NCI-H2227 (cell line): ENCODE measurements at regions not wholly inside any gene's neighbourhood (a gene's known extent, or its start where the extent isn't known, plus 50 kb on each side); places are given as distances from the start of the nearest gene placed in this dataset.
"Not testable (repeated sequence)": the region's sequence is repeated elsewhere in the genome, so short reads cannot be mapped to it uniquely, and the experiment has no call there.

ENCODE experiments used
- DNase-seq: peaks from one replicate; lab custom pipeline; 2025; ENCODE audit not compliant: unreplicated experiment; lab: John Stamatoyannopoulos, UW

DNA sequence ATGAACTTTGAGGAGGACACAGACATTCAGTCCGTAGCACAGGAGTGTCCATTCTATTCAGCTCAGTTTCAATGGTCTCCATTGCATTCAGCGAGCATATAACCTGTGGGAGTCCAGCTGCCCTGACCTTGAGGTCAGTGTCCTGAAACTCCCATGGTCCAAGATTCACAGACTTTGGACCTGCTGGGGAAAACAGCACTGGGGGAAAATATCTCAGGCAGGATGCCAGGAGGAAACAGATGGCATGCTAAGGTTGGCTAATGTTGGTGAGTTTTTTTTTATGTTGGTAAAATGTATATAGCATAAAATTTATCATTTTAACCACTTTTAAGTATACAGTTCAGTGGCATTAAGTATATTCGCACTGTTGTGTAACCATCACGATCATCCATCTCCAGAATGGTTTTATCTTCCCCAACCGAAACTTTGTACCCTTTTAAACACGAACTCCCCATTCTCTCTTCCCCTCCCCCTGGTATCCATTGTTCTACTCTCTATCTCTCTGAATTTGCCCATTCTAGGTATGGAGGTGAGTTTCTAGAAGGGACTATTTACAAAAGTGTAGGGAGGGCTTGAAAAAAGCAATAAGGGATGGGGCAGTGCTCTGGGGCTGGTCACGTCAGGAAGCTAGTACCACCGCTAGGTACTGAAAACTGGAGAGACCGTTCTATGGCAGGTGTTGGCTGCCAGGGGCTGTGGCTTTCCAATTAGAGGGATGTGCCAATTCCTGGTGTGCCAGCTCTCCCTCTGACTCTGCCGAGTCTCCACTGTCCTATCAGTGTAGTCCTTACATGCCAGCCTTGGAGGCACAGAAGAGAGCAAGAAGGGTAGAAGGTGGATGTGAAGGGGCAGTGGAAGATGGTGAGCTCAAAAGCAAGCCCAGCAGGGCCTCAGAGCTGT, 85.3 kb downstream of the FOXD2 start:
- DNase-seq, result no peak

DNA sequence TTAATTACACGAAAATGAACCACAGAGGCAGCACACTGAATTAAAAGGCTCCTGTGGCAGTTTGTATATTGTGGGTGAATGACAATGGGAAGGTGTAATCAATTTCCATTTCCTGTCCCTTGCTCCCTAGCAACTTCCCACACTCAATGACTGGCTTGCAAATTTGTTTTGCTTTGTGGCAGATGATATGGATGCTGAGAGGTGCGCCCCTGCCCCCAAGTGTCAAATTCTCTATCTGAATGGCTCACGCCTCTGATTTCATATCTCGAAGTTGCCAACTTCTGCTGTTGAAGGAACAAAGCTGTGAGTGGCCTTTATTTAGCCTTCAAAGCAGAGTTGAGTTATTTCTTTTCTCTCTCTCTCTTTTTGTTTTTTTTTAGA, 86.0 kb downstream of the FOXD2 start:
- DNase-seq, result no peak

DNA sequence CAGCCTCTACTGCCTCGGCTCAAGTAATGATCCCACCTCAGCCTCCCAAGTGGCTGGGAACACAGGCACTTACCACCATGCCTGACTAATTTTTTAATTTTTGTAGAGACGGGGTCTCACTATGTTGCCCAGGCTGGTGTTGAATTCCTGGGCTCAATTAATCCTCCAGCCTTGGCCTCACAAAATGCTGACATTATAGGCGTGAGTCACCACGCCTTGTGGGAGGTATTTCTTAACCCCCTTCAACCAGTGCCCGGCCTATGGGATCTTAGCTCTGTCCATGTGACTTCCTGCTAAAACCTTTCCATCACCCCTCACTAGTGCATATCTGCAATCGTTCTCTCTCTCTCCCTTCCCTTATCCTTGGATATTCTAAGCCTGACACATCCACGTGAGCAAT, 86.4 kb downstream of the FOXD2 start:
- DNase-seq, result no peak

DNA sequence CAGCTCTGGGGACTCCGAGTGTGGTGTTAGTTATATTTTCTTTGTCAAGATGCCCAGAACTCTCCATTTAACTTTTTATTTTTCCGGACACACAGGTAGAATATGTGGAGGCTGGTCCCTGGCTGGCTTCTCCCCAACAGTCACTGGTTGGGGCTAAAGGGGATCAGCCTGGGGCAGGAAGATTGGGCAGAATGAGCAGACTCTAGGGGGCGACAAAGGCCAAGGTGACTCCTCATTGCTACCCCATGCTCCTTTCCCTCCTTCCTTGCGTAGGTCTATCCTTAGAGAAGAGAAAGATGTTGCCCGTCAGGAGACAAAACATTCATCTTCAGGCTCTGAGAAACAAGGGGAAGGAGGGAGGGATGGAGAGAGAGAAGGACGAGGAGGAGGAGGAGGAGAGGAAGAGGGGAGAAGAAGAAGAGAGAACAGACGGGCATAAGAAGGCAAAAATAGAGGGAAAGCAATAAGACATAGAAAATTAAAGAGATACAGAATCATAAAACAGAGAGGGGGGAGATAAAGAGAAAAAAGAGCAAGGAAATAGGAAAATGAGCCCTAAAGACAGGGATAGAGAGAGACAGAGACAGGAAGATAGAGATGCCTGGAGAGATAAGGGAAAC, 89.9 kb downstream of the FOXD2 start:
- DNase-seq, result no peak

DNA sequence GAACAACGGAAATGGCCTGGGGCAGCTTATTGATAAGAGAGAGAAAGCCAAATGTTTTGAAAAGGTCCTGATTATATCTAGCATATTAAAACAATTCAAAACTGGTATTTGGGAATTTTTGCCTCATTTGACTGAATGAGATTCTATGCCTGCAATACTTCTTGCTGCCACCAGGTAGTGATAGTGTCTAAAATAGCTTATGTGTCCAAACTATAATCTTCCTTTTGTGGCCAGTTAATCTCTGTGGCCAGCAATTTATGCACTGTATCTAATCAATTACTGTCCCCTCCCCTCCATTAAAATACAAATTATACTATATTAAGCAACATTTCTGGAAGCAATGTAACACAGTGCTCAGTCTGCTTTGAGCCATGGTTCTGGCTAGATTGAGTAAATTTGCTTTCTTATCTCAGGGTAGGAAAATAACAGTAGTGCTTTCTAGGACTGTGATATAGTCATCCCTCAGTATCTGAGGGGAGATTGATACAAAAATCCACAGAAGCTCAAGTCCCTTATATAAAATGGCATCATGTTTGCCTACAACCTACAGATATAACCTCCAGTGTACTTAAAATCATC, 91.8 kb downstream of the FOXD2 start:
- DNase-seq, result peak; percentile 16

DNA sequence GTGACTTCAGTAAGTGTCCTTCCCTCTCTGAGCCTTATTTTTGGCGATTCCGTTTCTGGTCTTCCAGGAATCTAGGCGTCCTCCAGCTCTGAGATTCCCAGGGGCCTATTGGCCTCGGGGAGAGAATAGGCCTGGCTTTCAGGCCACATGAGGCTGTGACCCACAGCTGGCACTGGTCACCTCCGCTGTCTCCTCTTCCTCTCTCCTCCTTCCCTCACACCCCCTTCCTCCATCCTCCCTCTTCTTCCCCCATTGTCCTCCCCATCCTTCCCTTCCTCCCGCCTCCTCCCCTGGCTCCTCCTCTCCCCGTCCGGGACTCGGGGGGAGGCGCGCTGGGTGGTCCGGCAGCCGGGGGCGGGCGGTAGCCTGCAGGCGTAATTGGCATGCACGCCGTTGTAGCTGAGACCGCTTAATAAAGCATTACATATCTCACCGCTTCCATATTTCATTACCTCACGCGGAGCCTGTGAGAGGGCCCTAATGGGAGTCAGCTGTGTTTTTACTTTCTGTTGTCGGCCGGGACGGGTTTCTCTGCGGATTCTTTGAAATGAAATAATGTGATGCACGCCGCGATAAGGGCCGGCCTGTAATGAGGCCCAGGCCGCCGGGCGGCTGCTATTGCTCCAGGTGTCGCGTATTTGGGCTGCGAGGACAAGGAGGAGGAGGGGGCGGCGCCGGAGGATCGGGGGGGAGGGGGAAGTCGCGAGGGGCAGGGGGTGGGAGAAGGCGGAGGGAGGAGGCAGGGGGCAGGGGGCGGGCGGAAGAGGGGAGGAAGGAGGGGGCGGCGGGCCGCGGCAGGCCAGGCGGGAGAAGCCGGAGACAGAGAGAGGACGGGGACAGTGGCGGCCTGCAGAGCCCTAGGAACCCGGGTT, 95.3 kb downstream of the FOXD2 start:
- peak; percentile 94 for DNase-seq

DNA sequence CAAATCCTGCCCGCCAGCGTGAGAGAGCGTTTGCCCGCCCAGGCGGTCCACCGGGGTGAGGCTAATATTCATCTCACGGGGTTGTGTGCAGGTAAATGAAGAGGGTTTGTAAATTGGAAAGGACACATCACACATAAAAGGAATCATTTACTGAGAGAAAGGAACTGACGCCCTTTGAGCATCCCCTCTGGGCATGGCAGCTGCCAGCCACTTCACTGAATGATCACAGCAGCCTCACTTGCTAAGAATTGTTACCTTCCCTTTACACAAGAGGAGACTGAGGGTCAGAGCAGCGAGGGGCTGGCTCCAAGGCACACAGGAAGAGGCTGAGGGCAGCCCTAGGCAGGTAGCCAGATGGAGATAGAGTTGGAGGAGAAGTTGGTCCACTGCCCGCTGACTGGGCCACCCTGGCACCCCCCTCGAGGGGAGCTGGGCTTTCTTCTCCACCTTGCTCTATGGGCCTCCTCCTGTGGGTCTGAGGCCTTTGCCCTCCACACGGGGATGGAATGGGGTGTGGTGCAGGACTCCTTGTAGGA, 96.0 kb downstream of the FOXD2 start:
- DNase-seq, result peak; percentile 49

DNA sequence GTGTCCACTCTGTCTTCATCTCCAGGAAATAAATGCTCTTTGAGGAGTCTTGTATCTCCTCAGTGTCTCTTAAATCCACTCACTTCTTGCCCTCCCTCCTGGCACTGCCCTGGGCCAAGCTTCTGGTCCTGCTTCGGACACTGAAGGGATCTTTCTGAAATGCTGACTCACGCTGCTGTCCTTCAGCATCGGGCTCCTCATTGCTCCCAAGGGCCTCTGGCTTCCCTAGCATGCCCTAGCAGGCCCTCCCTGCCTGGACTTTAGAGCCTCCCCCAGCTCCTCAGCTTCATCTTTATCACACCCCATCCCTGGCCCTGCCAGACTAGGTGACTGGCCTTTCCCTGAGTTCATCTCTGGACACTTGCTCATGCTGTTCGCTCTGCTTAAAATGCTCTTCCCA, 96.6 kb downstream of the FOXD2 start:
- DNase-seq, result no peak

DNA sequence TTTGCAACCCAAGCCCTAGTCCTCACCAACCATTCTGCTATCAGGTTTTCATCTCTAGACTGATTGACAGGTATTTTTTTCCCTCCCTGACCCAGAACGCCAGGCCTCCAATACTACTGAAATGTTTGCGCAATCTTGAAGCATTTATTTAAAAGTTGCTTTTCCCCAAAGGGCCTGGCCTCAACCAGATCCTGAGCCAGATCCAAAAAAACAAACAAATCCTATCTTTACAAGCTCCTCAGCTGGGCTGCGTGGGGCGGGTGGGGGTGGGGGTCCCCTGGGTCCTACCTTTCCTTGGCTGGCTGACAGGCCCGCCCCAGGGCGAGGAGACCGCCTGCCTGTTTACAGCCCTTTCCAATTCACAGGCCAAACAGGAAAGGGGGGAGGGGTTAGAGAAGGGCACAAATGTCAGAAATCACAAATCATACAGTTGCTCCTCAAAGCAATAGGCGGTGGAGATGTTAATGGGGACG, 98.8 kb downstream of the FOXD2 start:
- DNase-seq, result no peak

DNA sequence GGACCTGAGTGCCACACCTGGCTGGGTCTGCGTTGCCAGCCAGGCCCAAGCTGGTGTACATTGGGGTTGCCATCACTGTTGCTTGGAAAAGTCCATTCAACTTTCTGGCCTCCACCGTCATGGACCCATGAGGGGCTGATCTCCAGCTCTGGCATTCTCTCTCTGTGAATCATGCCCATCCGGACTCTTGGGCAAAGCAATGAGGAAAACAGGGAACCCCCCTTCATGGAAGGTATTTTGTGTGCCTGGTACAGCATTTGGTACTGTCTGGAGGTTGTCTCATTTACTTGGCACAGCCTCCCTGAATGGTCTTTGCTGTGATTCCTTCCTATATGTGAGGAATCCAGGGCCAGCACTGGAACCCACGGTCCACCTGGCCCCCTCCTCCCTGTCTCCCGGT, 99.4 kb downstream of the FOXD2 start:
- no peak for DNase-seq

DNA sequence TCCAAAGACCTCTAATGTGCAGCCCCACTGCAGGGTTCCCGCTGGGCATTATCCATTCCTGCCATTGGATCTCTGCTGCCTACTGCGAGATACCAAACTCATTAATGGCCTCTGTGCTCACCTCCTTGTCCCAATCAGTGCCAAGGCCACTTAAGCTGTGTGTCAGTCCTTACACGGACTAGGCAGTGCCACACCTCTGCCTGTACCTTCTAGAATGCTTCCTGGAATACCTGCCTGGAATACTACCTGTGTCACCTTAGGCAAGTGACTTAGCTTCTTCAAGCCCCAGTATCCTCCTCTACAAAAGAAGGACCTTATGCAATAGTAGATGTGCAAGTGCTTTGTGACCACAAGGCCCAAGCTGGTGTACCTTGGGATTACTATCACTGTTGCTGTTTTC, 100.1 kb downstream of the FOXD2 start:
- no peak for DNase-seq

DNA sequence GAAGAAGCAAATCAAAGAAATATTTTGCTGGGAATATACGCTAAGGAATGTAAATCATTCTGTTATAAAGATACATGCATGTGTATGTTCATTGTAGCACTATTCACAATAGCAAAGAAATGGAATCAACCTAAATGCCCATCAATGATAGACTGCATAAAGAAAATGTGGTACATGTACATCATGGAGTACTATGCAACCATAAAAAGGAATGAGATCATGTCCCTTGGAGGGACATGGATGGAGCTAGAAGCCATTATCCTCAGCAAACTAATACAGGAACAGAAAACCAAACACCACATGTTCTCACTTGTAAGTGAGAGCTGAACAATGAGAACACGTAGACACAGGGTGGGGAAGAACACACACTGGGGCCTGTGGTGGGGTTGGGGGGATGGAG, 100.7 kb downstream of the FOXD2 start:
- DNase-seq, result not testable (repeated sequence)

DNA sequence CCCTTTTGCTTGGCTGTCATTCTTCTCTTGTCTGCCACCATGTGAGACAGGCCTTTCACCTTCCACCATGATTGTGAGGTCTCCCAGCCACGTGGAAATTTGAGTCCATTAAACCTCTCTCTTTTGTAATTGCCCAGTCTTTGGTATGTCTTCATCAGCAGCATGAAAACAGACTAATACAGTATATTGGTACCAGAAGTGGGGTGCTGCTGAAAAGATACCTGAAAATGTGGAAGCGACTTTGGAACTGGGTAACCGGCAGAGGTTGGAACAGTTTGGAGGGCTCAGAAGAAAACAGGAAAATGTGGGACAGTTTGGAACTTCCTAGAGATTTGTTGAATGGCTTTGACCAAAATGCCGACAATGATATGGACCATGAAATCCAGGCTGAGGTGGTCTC, 103.9 kb downstream of the FOXD2 start:
- not testable (repeated sequence) for DNase-seq

DNA sequence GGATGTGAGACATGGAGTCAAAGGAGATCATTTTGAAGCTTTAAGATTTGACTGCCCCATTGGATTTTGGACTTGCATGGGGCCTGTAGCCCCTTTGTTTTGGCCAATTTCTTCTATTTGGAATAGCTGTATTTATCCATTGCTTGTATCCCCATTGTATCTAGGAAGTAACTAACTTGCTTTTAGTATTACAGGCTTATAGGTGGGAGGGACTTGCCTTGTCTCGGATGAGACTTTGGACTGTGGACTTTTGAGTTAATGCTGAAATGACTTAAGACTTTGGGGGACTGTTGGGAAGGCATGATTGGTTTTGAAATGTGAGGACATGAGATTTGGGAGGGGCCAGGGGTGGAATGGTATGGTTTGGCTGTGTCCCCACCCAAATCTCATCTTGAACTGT, 105.2 kb downstream of the FOXD2 start:
- not testable (repeated sequence) for DNase-seq

DNA sequence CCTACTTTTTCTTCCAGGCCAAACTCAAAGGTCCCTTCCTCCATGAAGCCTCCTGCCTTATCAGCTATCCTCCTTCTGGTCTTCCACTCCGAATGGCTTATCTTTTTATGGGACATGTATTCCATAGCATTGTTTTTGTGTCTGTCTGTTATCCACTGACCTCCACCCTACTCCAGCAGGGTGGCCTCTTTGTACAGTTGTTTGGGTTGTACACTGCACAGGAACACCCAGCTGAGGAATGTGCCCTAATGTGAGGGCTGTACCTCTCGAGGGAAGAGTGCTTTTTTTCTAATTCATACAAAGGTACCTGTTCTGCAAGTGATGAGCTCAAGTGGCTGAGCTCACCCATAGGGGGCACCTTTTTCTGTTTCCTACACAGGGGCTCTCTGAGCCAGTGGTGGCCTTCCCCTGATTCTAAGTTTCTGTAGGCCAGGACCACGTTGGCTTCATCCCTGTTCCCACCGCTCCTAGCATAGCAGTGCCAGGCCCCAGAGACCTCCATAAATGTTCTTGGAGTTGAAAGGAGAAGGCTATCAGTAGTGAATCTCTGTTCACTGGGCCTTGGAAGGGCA, 108.2 kb downstream of the FOXD2 start:
- DNase-seq, result no peak

DNA sequence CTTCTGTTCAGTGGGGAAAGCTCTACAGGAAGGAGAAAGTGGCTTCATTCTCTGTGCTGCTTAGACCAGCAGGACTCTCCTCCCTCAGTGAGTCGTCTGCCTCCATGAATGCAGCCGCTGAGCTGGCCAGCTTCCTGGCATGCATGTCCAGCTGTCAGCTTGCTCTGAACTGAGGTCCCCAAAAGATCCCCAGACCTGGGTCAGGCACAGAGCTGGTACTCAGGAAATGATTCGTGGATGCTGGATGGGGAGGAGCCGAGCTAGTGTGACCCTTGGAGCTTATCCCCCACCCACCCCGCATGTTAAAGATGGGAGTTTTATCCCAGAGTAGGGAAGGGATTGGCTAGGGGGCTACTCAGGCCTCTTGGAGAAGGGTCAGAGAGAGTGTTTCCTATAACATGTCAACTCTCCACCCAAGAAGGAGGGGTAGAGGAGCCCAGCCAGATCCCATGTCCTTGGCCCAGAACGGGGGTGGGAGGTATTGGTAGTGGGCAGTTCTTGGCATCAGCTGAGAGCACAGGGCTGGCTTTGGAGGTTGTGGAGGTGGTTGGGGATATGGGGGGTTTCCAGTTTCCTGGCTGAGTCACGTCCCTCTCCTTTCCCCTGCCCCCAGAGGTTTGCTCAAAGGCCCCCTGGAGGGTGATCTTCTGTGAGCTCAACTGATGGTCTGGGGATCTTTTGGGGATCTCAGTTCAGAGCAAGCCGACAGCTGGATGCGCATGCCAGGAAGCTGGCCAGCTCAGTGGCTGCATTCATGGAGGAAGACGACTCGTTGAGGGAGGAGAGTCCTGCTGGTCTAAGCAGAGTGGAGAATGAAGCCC, 110.1 kb downstream of the FOXD2 start:
- DNase-seq, result no peak

DNA sequence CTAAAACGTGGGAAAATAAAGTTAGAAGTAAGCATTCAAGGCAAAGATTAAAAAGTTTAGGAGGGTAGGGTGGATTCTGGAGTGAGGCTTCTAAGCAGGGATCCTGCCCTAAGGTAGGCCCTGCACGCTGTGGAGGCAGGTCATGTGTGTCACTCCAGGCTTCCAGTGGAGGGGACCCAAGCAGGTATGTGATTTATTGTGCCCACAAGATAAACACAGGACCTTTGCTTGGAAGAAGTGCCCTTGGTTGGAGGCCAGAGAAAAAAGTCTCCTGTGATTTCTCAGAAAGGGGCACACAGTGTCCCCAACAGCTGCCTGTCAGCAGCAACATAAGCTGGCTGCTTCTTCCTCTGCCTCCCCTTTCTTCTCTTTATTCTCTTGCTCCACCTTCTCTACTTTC, 110.8 kb downstream of the FOXD2 start:
- DNase-seq, result no peak

DNA sequence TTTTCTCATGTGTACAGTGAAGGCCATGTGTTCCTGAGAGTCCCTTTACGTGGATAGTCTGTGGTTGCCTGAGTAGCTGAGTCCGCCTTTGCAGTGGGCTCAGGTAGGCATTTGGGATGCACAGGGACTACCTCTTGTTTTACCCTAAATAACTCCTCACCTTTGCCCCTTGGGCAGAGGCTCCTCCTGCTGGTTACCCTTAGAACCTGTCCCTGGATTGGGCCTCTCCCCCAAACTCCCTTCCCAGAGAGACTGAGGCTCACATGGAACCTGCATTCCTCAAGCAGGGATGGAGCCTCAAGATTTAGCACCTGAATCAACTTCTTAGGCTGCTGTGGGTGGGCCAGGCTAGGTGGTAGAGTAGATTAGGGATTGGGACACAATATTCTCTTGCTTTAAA, 111.7 kb downstream of the FOXD2 start:
- no peak for DNase-seq

DNA sequence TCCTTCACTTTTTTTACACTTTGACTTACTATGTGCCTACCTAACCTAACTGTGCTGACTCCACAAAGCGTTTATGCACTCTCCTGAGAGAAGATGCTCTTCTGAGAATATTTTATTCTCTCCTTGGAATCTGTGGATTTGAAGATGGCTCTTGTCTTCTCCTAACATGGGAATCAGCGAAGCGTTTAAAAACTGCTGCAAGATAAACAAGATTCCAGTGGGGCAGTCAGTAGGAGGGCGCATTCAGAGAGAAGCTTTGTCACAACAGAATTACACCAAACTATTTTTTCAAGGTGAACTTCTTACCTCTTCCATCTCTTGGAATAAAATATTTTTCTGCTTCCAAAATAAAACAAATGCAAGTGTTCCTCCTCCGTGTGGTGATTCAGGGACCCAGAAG, 113.1 kb downstream of the FOXD2 start:
- no peak for DNase-seq
